ENCODE measurements at regions not wholly inside any gene's neighbourhood (a gene's known extent, or its start where the extent isn't known, plus 50 kb on each side); places are given as distances from the start of the nearest gene placed in this dataset.

- TF ChIP-seq EP300 (IDR thresholded peaks at IDR 0.05) = no peak
- TF ChIP-seq CTCF (IDR thresholded peaks at IDR 0.05) = no peak
- no peak for TF ChIP-seq POLR2A (IDR thresholded peaks at IDR 0.05)
These were observed 76.1 kb upstream of the CNIH3 start for GRCh38 chr1:224539971-224540370.
